Activated naive CD8-positive, alpha-beta T cell treated with anti-CD3 and anti-CD28 coated beads, Interleukin-2, amount 50 U/mL, for 24 hours (primary cell): ENCODE measurements at regions not wholly inside any gene's neighbourhood (a gene's known extent, or its start where the extent isn't known, plus 50 kb on each side); places are given as distances from the start of the nearest gene placed in this dataset.
A peak's percentile ranks its signal among the peaks of the same experiment; 100 is the strongest.

Experiments
- ATAC-seq: fragments of 150-1000 bp; cut with Tn5 transposase; one replicate; pipeline ENCODE4 v1.10.0; 2021
- DNase-seq: peaks from one replicate; pipeline ENCODE4 v3.0.0; 2021
- H3K27ac Mint-ChIP-seq: one replicate; pipeline ENCODE4 v1.8.0; 2021; ENCODE audit warnings: mild to moderate bottlenecking, mixed read lengths
- H3K27me3 Mint-ChIP-seq: one replicate; pipeline ENCODE4 v1.8.0; 2021; ENCODE audit warnings: mixed read lengths
- H3K36me3 Mint-ChIP-seq: one replicate; pipeline ENCODE4 v1.8.0; 2021; ENCODE audit warnings: low read depth, mixed read lengths
- H3K4me1 Mint-ChIP-seq: one replicate; pipeline ENCODE4 v1.8.0; 2021; ENCODE audit warnings: mixed read lengths
- H3K4me3 Mint-ChIP-seq: one replicate; pipeline ENCODE4 v1.8.0; 2021; ENCODE audit warnings: mild to moderate bottlenecking, moderate library complexity, mixed read lengths
- H3K9me3 Mint-ChIP-seq: one replicate; pipeline ENCODE4 v1.8.0; 2021; ENCODE audit warnings: mixed read lengths

- ATAC-seq, result no peak
- H3K9me3 Mint-ChIP-seq, result no peaks in the 10 kb centered on the region
- no peak for DNase-seq
- H3K27me3 Mint-ChIP-seq, result no peaks in the 10 kb centered on the region
- H3K36me3 Mint-ChIP-seq, result no peaks in the 10 kb centered on the region
- H3K4me1 Mint-ChIP-seq, result peaks cover 9% of the 10 kb centered on the region
- H3K4me3 Mint-ChIP-seq, result no peak overlapping the region
- no peak overlapping the region for H3K27ac Mint-ChIP-seq
Measured at GRCh38 chr15:87602371-87602770, 654.2 kb downstream of the NTRK3 start.

- ATAC-seq, result no peak
- H3K4me3 Mint-ChIP-seq, result no peak overlapping the region
- H3K36me3 Mint-ChIP-seq, result no peaks in the 10 kb centered on the region
- H3K27ac Mint-ChIP-seq, result no peak overlapping the region
- H3K4me1 Mint-ChIP-seq, result peaks cover 15% of the 10 kb centered on the region
- no peaks in the 10 kb centered on the region for H3K9me3 Mint-ChIP-seq
- no peak for DNase-seq
- H3K27me3 Mint-ChIP-seq, result no peaks in the 10 kb centered on the region
Measured at GRCh38 chr15:87599616-87600015, 656.9 kb downstream of the NTRK3 start.

GRCh38 chr15:87597346-87598052, 659.0 kb downstream of the NTRK3 start:
- Mint-ChIP-seq H3K4me1 (peaks cover 15% of the 10 kb centered on the region), H3K27me3 (no peaks in the 10 kb centered on the region), H3K36me3 (peaks cover 2% of the 10 kb centered on the region), H3K27ac (no peak overlapping the region), H3K4me3 (no peak overlapping the region), H3K9me3 (no peaks in the 10 kb centered on the region)
- DNase-seq (no peak), ATAC-seq (peak; percentile 79)

GRCh38 chr15:87591582-87591981, 665.0 kb downstream of the NTRK3 start:
- H3K27me3 Mint-ChIP-seq, result no peaks in the 10 kb centered on the region
- no peaks in the 10 kb centered on the region for H3K4me1 Mint-ChIP-seq
- no peaks in the 10 kb centered on the region for H3K9me3 Mint-ChIP-seq
- no peak for ATAC-seq
- DNase-seq, result no peak
- no peak overlapping the region for H3K4me3 Mint-ChIP-seq
- no peak overlapping the region for H3K27ac Mint-ChIP-seq
- H3K36me3 Mint-ChIP-seq, result peaks cover 2% of the 10 kb centered on the region

- Mint-ChIP-seq H3K9me3 (no peaks in the 10 kb centered on the region), H3K27me3 (no peaks in the 10 kb centered on the region), H3K36me3 (peaks cover 2% of the 10 kb centered on the region), H3K4me1 (no peaks in the 10 kb centered on the region), H3K27ac (no peak overlapping the region), H3K4me3 (no peak overlapping the region)
- ATAC-seq (no peak), DNase-seq (no peak)
Measured at GRCh38 chr15:87591042-87591441, 665.5 kb downstream of the NTRK3 start.

GRCh38 chr15:87589134-87589533, 667.4 kb downstream of the NTRK3 start:
- no peaks in the 10 kb centered on the region for H3K4me1 Mint-ChIP-seq
- peaks cover 2% of the 10 kb centered on the region for H3K36me3 Mint-ChIP-seq
- ATAC-seq (no peak), DNase-seq (no peak)
- no peaks in the 10 kb centered on the region for H3K27me3 Mint-ChIP-seq
- no peak overlapping the region for H3K27ac Mint-ChIP-seq
- H3K4me3 Mint-ChIP-seq, result no peak overlapping the region
- no peaks in the 10 kb centered on the region for H3K9me3 Mint-ChIP-seq

- ATAC-seq (no peak), DNase-seq (no peak)
- no peaks in the 10 kb centered on the region for H3K36me3 Mint-ChIP-seq
- H3K9me3 Mint-ChIP-seq, result no peaks in the 10 kb centered on the region
- H3K4me1 Mint-ChIP-seq, result no peaks in the 10 kb centered on the region
- H3K4me3 Mint-ChIP-seq, result no peak overlapping the region
- H3K27me3 Mint-ChIP-seq, result peaks cover 2% of the 10 kb centered on the region
- no peak overlapping the region for H3K27ac Mint-ChIP-seq
Measured at GRCh38 chr15:87582169-87582568, 674.4 kb downstream of the NTRK3 start.

GRCh38 chr15:87579537-87579936, 677.0 kb downstream of the NTRK3 start:
- Mint-ChIP-seq H3K27ac (no peak overlapping the region), H3K9me3 (no peaks in the 10 kb centered on the region), H3K27me3 (peaks cover 2% of the 10 kb centered on the region), H3K4me1 (no peaks in the 10 kb centered on the region), H3K36me3 (no peaks in the 10 kb centered on the region), H3K4me3 (no peak overlapping the region)
- ATAC-seq (no peak), DNase-seq (no peak)

- no peaks in the 10 kb centered on the region for H3K9me3 Mint-ChIP-seq
- DNase-seq, result no peak
Measured at GRCh38 chr15:87578776-87579175, 677.8 kb downstream of the NTRK3 start.

GRCh38 chr15:87577336-87577735, 679.2 kb downstream of the NTRK3 start:
- H3K9me3 Mint-ChIP-seq, result no peaks in the 10 kb centered on the region
- H3K4me1 Mint-ChIP-seq, result no peaks in the 10 kb centered on the region
- H3K36me3 Mint-ChIP-seq, result no peaks in the 10 kb centered on the region
- no peak for DNase-seq
- ATAC-seq, result no peak
- no peak overlapping the region for H3K4me3 Mint-ChIP-seq
- H3K27ac Mint-ChIP-seq, result no peak overlapping the region
- peaks cover 2% of the 10 kb centered on the region for H3K27me3 Mint-ChIP-seq

More at GRCh38 chr15:87578776-87579175, 677.8 kb downstream of the NTRK3 start:
- Mint-ChIP-seq H3K36me3 (no peaks in the 10 kb centered on the region), H3K27me3 (peaks cover 2% of the 10 kb centered on the region), H3K4me1 (no peaks in the 10 kb centered on the region), H3K4me3 (no peak overlapping the region), H3K27ac (no peak overlapping the region)
- ATAC-seq, result no peak

GRCh38 chr15:87576486-87577176, 679.9 kb downstream of the NTRK3 start:
- peaks cover 2% of the 10 kb centered on the region for H3K27me3 Mint-ChIP-seq
- ATAC-seq (no peak), DNase-seq (no peak)
- H3K4me3 Mint-ChIP-seq, result no peak overlapping the region
- no peaks in the 10 kb centered on the region for H3K4me1 Mint-ChIP-seq
- H3K36me3 Mint-ChIP-seq, result no peaks in the 10 kb centered on the region
- H3K27ac Mint-ChIP-seq, result no peak overlapping the region
- no peaks in the 10 kb centered on the region for H3K9me3 Mint-ChIP-seq

GRCh38 chr15:87575896-87576473, 680.6 kb downstream of the NTRK3 start:
- peaks cover 2% of the 10 kb centered on the region for H3K27me3 Mint-ChIP-seq
- ATAC-seq, result no peak
- no peaks in the 10 kb centered on the region for H3K9me3 Mint-ChIP-seq
- H3K4me3 Mint-ChIP-seq, result no peak overlapping the region
- no peak for DNase-seq
- H3K4me1 Mint-ChIP-seq, result no peaks in the 10 kb centered on the region
- no peak overlapping the region for H3K27ac Mint-ChIP-seq
- H3K36me3 Mint-ChIP-seq, result no peaks in the 10 kb centered on the region

- Mint-ChIP-seq H3K27me3 (peaks cover 2% of the 10 kb centered on the region), H3K9me3 (no peaks in the 10 kb centered on the region), H3K4me1 (peaks cover 6% of the 10 kb centered on the region), H3K36me3 (no peaks in the 10 kb centered on the region), H3K4me3 (no peak overlapping the region), H3K27ac (no peak overlapping the region)
- no peak for ATAC-seq
- no peak for DNase-seq
Measured at GRCh38 chr15:87573534-87573933, 683.0 kb downstream of the NTRK3 start.

- Mint-ChIP-seq H3K36me3 (no peaks in the 10 kb centered on the region), H3K4me3 (no peak overlapping the region), H3K27ac (no peak overlapping the region), H3K27me3 (no peaks in the 10 kb centered on the region), H3K4me1 (peaks cover 6% of the 10 kb centered on the region), H3K9me3 (no peaks in the 10 kb centered on the region)
- DNase-seq, result no peak
- ATAC-seq, result no peak
Measured at GRCh38 chr15:87573039-87573438, 683.5 kb downstream of the NTRK3 start.

- Mint-ChIP-seq H3K36me3 (no peaks in the 10 kb centered on the region), H3K9me3 (no peaks in the 10 kb centered on the region), H3K4me3 (no peak overlapping the region), H3K27me3 (no peaks in the 10 kb centered on the region), H3K27ac (no peak overlapping the region), H3K4me1 (peaks cover 6% of the 10 kb centered on the region)
- no peak for ATAC-seq
- DNase-seq, result no peak
Measured at GRCh38 chr15:87572381-87572910, 684.1 kb downstream of the NTRK3 start.
